ENCODE measurements at regions not wholly inside any gene's neighbourhood (a gene's known extent, or its start where the extent isn't known, plus 50 kb on each side); places are given as distances from the start of the nearest gene placed in this dataset.

DNA sequence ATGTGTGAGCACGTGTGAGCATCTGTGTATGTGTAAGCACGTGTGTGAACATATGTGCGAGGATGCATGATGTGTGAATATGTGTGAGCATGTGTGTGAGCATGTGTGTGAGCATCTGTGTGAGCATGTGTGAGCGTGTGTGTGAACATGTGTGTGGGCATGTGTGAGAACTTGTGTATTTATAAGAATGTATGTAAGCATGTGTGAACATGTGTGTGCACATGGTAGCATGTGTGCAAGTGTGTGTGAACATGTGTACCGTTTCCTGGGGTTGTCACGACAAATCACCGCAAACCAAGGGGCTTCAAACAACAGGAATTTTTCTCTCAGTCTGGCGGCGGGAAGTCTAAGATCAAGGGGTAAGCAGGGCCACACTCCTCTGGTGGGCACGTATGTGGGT lies 238.3 kb downstream of the CTTN start:
- Histone ChIP-seq H3K27ac (no peak overlapping the region), H3K27me3 (replicated peaks) (no peaks in the 10 kb centered on the region), H3K36me3 (replicated peaks) (no peaks in the 10 kb centered on the region), H3K4me3 (ENCODE audit: low read depth, low read length) (no peak overlapping the region)
- in situ Hi-C loops (cut with HindIII; ENCODE audit: low pct_ligation_motif_present, low sequenced_read_pairs), result no loop called here
- no peak for DNase-seq
- TF ChIP-seq CTCF (IDR thresholded peaks at IDR 0.05; ENCODE audit: low read depth, low read length, missing control alignments), result no peak

GRCh38 chr11:70637186-70637800 lies 239.0 kb downstream of the CTTN start:
- Histone ChIP-seq H3K27me3 (replicated peaks) (no peaks in the 10 kb centered on the region), H3K36me3 (replicated peaks) (no peaks in the 10 kb centered on the region), H3K27ac (no peak overlapping the region), H3K4me3 (ENCODE audit: low read depth, low read length) (no peak overlapping the region)
- in situ Hi-C loops (cut with HindIII; ENCODE audit: low pct_ligation_motif_present, low sequenced_read_pairs), result no loop called here
- no peak for TF ChIP-seq CTCF (IDR thresholded peaks at IDR 0.05; ENCODE audit: low read depth, low read length, missing control alignments)
- no peak for DNase-seq

- no peak overlapping the region for H3K4me3 ChIP-seq (ENCODE audit: low read depth, low read length)
- H3K36me3 ChIP-seq (replicated peaks), result no peaks in the 10 kb centered on the region
- no peaks in the 10 kb centered on the region for H3K27me3 ChIP-seq (replicated peaks)
- DNase-seq, result no peak
- TF ChIP-seq CTCF (IDR thresholded peaks at IDR 0.05; ENCODE audit: low read depth, low read length, missing control alignments), result no peak
- no peak overlapping the region for H3K27ac ChIP-seq
- in situ Hi-C loops (cut with HindIII; ENCODE audit: low pct_ligation_motif_present, low sequenced_read_pairs), result no loop called here
Measured at GRCh38 chr11:70637949-70638583, 239.7 kb downstream of the CTTN start.

DNA sequence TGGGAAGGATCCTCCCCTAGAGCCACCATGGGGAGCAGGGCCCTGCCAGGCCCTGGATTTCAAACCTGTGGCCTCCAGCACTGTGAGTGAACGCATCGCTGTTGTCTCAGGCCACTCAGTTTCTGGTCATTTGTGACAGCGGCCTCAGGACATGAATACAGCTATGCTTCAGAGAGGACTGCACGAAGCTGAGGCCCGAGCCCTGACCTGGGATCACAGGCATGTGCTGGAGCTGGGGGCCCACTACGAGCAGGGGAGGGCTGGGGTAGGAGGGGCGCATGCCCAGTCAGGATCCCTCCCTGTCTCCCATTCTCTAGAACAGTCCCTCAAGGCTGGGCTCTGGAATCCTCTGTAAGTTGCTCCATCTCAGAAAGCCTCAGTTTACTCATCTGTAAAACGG lies 242.1 kb downstream of the CTTN start:
- no peak for DNase-seq
- Histone ChIP-seq H3K27me3 (replicated peaks) (no peaks in the 10 kb centered on the region), H3K4me3 (ENCODE audit: low read depth, low read length) (no peak overlapping the region), H3K27ac (no peak overlapping the region), H3K36me3 (replicated peaks) (no peaks in the 10 kb centered on the region)
- TF ChIP-seq CTCF (IDR thresholded peaks at IDR 0.05; ENCODE audit: low read depth, low read length, missing control alignments), result no peak
- in situ Hi-C loops (cut with HindIII; ENCODE audit: low pct_ligation_motif_present, low sequenced_read_pairs), result no loop called here

GRCh38 chr11:70641369-70641768 lies 243.0 kb downstream of the CTTN start:
- no peak for TF ChIP-seq CTCF (IDR thresholded peaks at IDR 0.05; ENCODE audit: low read depth, low read length, missing control alignments)
- in situ Hi-C loops (cut with HindIII; ENCODE audit: low pct_ligation_motif_present, low sequenced_read_pairs), result no loop called here
- H3K27me3 ChIP-seq (replicated peaks), result no peaks in the 10 kb centered on the region
- no peaks in the 10 kb centered on the region for H3K36me3 ChIP-seq (replicated peaks)
- no peak overlapping the region for H3K4me3 ChIP-seq (ENCODE audit: low read depth, low read length)
- DNase-seq, result no peak
- H3K27ac ChIP-seq, result no peak overlapping the region

GRCh38 chr11:70642266-70642665 lies 243.9 kb downstream of the CTTN start:
- in situ Hi-C loops (cut with HindIII; ENCODE audit: low pct_ligation_motif_present, low sequenced_read_pairs), result no loop called here
- no peaks in the 10 kb centered on the region for H3K36me3 ChIP-seq (replicated peaks)
- DNase-seq, result no peak
- no peak overlapping the region for H3K4me3 ChIP-seq (ENCODE audit: low read depth, low read length)
- H3K27ac ChIP-seq, result no peak overlapping the region
- no peak for TF ChIP-seq CTCF (IDR thresholded peaks at IDR 0.05; ENCODE audit: low read depth, low read length, missing control alignments)
- H3K27me3 ChIP-seq (replicated peaks), result no peaks in the 10 kb centered on the region
